HG03558 (cell line): ENCODE measurements at regions not wholly inside any gene's neighbourhood (a gene's known extent, or its start where the extent isn't known, plus 50 kb on each side); places are given as distances from the start of the nearest gene placed in this dataset.

Experiments
- ATAC-seq: cut with Tn5 transposase; IDR thresholded peaks from one replicate; pipeline ENCODE4 v1.9.1; 2021; ENCODE audit warnings: moderate number of reproducible peaks; ENCODE audit not compliant: unreplicated experiment; ENCODE audit errors: extremely low read depth

DNA sequence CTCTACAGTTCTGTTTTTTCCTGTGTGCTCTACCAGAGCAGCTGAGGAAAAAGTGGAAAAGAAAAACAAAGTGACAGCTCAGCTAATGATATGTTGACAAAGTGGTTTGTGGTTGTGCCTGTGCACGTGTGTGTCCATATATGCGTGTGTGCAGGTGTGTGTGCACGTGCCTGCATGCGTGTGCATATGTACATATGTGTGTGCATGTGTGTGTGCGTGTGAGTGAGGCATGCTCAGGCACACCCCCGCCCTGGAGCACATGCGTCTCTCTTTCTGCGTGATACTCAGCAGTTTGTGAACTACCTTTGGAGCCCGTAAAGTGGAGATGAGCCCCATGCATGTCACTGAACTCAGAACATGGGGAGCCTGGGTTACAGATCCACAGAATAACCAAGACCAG, 84.5 kb upstream of the GPR26 start:
- ATAC-seq = no peak

DNA sequence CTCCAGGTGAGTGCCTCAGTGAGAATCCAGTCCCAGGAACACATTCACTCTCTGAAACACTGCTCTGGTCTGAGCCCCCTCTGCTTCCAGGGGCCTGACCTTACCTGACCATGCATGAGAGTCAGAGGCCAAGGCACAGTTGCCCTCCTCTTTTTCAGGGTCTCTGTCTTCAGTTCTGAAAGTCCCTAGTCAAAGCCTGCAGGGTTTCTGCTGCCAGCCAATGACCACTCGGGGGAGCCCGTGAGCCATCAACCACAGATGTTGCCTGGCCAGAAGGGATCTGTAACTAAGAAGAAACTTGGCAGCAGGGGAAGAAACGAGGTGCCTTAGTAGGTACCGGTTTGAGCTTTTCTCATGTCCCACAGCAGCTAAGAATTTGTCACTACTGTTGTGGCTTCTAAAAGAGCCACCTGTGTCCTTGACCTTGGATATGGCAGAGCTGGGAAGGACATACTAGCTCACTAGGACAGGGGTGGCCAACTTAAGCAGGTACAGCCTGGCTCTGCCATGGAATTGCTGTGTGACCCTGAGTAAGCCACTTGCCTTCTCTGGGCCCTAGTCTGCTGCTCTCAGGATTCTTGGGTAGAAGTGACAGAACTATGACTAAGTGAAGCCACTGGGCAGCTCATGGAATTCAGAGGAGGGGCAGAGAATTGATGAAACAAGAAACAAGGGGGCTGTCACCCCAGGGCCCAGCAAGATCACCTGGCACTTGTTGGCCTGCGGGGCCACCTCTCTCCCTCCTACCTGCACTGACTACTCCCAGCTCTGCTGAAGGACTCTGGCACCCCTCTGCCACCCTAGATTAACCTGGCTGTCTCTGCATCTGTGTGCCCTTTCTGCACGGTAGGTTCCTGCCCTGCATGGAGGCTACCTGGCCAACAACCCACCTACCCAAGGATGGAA, 83.8 kb upstream of the GPR26 start:
- no peak for ATAC-seq

DNA sequence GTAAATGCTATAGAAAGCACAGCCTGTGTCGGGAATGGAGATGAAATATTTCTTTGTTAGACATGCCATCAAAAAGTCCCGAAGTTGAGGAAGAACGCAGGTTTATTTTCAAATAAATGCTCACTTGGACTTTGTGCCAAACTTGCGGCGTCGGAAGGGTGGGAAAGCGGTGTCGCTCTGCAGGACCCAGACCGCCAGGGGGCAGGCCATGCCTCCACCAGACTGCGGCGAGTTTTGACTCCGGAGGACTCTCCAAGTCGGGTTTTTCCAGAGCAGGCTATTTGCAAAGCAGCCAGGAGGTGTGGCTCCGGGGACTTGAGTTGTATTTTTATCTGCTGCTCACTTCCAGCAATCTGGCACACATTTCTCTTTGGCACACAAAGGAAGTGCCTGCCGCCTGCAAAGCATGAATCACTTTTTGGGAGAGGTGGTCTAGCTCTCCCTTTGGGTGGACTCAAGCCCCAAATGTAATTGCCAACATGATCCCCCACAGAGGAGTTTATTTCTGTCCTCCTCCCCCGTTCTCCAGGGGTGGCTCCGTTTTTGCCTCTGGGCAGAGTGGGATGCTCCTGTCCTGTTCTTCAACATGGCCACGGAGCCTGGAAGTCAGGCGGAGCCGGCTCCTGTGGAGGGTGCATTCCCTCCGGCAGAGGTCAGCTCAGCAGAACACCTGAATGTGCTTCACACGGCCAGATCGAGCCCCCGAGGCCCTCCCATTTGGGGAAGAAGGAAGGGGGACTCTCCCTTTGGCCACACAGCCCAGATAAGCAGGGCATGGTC, 82.3 kb upstream of the GPR26 start:
- no peak for ATAC-seq

DNA sequence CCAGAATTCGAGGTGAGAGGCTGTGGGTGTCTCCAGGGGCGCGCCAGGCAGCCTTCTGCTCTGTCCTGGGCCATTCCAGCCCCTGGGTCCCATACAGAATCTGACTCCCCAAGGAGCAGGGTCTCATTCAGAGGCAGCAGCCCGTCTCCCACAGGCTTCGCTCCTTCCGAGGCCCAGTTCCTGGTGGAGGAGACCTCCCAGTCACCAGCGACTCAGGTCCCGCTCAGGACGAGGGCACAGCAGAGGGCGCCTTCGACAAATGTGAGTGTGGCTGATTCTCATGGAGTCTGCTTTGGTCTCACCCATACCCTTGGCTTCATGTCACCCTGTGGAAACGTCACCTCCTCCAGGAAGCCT, 81.8 kb upstream of the GPR26 start:
- no peak for ATAC-seq

DNA sequence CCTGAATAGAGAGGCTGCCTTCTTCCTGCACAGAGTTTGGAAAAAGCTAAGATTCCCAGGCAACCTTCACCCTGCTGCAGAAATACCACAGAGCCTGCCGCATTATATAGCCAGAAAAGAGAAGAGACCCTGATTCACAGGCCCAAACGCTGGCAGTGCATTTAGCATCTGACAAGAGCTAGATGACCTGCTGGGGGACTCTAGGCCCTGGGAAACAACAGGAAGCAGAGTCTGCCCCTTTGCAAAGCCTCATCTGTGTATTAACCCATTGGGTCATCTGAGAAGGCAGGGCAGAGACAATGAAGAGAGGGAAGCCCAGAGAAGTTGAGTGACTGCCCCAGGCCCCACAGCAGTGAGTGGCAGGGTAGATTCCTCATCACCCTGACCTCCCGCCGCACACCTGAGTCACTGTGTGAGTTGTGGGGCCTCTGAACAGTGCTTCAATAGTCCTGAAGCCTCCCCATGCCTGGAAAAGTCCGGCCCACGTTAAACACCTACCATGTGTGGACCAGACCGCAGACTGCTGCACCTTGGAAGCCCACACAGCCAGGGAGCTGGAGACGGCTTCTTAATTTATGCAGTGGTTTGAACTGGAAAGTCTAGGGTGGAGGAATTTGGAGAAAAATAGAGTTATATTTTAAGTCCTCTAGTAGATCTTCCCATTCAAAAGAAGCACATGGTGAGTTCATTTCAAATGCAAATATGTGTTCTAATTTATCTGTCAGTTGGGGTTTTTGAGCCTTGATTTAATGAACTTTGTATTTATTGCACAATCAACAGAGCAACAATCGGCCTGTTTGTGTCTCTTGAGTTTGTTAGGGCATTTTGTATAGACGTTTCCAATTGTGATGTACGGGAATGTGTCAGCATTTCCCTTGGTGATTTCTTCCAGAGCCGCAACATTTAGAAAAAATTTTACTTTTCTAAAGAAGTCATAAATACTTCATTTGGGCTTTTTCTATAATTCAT, 80.4 kb upstream of the GPR26 start:
- no peak for ATAC-seq

DNA sequence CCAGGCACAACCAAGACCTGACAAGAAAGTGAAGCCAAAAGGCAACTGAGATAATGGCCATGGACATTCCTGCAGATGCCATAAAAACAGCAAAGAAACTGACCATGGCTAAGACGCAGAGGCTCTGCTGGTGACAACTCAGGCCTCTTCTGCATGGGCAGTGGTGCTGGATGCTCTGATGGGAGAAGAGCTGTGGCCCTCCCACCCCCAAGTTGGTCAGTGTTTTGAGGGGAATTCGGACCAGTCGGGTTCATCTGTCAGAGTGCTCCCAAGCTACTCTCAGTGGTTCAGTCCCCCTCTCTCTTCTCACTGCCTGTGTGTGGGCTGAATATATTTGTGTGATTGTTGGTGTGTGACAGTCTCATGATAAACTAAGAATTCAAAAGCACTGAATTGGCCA, 79.0 kb upstream of the GPR26 start:
- ATAC-seq = no peak

DNA sequence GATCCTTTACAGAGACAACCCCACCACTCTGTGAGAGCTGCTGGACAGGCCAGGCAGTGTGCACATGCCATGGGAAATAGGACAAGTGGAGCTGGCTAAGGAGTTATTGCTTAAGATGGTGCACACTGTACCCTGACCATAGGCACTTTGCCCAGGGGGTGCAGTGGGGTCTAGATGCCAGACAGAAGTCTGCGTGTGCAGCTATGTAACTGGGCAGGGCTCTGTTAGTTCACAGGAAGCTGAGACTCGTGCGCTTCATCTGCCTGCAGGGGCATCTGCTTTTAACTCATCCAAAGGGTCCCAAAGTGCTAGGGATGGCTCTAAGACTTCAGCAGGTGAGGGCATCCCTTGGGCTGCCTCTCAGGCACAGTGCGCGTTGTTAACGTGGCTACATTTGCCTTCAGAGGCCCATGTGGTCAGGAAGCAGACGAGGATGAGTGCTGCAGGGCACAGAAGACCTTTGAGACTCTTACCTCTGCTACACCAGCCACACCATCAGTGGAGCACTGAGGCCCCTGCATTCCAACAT, 77.7 kb upstream of the GPR26 start:
- ATAC-seq = no peak

DNA sequence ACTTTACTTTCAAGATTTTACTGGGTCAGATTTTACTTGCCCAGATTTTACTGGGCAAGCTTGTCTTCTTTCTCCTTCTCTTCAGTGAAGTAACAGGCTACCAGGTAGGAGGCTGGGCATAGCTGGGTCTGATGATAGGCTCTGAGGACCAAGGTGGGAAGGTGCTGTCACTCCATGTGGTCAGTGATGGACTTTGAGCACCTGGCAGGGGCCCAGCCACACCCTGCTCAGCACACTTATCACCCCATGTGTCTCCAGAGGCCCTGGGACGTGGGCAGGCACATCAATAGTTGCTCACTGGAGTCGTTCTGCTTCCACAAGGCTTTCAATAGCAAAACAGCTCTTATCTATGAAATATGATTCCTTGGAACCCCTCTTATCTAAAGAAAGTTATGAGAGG, 70.5 kb upstream of the GPR26 start:
- ATAC-seq = no peak

DNA sequence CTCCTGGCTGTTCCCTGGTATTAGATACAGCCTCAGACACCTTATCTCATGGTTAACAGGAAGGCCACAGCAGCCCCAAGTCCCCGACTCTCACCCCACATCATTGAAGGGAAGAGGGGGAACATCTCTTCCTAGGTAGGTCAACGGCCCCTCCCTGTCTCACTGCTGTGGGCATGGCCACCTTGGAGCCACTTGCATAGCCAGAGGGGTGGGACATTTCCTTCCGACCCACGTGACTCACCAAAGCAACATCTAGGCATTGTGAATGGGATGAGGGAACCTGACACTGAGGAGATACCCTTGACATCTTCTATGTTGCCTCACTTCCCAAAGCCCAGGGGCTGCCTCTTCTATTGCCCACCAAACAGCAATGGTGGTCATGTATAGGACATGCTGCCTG, 68.5 kb upstream of the GPR26 start:
- ATAC-seq = no peak

DNA sequence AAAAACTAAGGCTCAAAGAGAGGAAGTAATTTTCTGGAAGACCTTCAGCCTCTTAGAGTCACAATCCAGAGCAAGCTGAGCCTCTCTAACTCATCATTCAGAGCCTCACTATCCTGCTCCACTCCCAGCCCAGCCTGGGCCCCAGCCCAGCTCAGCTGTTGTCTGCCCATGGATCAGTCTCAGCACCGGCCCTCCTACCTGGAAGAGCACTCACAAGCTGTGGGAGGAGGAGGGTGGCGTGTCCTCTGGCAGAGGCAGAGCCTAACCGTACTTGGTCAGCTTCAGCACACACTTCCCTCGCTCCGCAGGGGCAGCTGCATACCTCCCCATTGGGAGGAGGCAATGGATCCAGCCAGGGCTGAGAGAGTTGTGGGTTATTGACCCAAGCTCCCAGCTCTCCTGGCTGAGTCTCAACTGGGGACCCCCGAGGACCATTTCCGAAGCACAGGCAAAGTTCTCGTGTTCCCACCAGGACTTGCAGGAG, 66.7 kb upstream of the GPR26 start:
- ATAC-seq = no peak

DNA sequence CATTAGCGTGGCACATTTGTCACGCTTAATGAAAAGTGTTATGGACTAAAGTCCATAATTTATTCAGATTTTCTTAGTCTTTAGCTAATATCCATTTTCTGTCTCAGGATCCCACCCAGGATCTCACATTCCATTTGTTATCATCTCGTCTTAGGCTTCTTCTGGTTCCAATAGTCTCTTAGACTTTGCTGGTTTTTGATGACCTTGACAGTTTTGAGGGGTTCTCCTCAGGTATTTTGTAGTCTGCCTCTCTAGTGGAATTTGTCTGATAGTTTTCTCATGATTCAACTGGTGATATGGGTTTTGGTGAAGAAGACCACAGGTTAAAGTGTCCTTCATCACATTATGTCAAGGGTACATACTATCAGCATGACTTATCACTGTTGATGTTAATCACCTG, 66.0 kb upstream of the GPR26 start:
- no peak for ATAC-seq

DNA sequence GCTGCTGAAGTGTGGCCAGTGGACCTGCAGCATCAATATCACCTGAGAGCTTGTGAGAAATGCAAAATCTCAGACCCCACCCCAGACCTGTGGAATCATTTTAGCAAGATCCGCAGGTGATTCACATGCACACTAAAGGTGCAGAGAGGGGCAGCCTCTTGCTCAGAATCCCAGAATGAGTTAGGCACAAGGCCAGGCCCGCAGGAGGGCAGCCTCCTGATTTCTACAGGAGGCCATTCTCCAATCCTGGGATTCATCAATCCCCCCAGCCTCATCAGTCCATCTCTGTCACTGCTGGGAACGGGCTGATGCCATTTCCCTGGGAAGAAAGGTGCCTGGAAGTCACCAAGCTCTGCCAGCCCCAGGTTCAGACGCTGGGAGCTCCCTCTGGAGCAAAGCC, 63.0 kb upstream of the GPR26 start:
- ATAC-seq = no peak

DNA sequence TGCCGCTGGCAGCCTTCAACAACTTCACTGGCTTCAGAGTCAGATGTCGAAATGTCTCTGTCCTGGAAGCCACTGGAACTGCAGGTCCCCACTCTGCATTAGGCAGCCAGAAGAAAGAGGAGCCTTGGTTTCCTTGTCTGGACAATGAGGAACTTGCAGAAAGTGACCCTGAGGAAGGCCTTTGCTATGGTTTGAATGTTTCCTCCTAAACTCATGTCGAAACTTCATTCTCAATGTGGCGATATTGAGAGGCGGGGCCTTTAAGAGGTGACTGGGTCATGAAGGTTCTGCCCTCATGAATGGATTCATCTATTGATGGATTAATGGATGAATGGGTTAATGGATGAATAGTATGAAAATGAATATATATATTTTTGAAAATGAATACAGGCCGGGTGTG, 61.6 kb upstream of the GPR26 start:
- ATAC-seq = no peak

DNA sequence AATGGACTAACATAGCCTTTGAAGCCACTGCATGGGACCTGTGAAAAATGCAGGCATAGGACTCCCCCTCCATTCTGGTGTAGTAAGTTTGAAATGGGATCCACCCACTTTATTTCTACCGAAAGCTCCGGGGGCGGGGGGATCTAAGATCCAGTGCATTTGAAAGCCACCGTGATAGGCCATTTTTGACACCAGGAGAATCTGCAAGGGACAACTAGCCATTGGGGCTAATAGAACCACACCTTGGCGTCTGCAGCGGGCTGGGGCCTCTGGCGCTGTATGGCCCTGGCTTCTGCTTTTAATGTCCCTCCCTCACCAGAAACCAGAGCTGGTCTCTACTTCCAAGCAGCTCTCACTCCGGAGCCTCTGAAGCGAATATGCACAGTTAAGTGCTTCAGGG, 60.1 kb upstream of the GPR26 start:
- no peak for ATAC-seq

DNA sequence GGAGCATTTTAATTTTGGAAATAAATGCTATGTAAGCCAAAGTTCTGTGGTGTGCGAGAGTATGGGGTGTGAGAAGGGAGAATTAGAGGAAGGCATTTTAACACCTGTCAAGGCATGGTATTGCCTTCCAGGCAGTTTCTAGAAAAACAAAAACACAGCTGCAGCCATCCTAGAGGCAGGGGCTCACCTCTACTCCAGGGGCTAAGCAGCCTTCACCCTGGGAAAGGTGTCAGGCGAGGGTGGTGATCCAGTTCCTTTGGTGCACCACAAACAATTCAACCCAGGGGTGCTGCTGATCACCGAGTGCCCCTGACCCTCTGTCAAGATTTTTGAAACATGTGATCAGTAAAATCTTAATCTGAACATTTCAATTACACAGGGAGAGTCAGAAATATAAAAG, 59.2 kb upstream of the GPR26 start:
- no peak for ATAC-seq

DNA sequence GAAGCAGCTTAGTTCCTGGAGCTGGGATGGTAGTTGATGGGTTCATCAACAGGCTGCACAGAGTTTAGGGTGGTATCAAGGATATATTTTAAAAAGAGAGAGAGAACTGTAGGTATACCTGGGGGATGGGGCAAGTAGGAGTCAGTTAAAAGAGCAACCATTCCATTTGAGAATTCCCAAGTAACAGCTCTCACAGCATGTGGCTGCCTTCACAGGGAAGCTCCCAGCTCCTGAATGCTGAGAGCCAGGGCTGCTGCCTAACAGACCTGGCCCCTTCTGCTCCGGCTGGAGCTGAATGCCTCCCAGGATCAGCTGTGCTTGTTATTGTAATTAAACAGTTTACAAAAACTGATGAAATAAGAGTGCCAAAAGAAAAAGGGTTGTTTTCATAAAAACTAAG, 58.8 kb upstream of the GPR26 start:
- ATAC-seq = no peak

DNA sequence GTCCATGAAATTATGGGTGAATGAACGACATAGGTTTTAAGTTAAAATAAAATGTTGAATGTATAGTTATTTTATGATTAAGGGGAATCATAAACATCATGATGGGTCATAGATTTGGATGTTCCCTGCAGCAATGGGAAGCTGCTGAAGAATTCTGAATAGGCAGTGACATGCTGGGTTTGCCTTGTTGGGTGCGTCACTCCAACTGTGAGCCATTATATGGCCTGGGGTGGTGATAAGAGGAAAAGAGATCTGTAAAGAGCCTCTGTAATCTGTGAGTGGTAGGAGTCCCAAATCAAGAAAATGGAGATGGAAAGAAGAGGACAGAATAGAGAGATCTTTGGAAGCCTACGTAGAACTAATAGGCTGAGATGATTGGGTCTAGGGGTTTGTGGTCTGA, 58.1 kb upstream of the GPR26 start:
- no peak for ATAC-seq

DNA sequence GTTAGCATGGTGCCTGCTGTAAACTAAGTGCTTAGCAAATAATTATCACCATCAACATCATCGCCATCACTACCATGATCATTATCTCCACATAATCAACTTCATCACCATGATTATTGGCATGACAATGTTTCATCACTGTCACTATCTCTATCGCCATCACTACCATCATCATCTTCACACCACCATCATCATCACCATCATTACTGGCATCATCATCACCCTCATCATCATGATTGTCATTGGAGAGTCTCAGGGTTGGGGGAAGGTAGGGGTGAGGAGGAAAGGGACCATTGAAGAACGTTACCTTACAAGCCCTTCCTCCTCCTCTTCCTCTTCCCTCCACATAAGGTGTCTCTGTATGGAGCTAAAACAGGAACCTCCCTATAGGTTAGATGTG, 54.9 kb upstream of the GPR26 start:
- no peak for ATAC-seq

DNA sequence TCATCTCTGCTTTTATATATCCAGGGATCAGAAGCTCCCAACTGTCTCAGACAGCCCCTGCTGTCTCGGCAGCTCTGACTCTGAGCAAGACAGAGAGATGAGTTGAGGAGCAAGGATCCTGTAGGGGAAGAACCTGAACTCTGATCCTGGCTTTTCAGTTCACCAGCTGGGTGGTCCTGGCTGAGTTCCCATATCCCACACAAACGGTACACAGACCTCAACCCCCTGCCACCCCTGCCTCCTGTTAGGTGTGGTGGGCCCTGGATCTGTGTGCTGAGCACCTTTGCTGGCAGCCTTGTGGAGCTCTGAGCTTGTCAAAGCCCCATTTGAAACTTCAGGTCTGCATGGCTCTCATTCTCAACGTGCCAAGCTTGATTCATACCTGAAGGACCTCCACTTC, 54.3 kb upstream of the GPR26 start:
- no peak for ATAC-seq

DNA sequence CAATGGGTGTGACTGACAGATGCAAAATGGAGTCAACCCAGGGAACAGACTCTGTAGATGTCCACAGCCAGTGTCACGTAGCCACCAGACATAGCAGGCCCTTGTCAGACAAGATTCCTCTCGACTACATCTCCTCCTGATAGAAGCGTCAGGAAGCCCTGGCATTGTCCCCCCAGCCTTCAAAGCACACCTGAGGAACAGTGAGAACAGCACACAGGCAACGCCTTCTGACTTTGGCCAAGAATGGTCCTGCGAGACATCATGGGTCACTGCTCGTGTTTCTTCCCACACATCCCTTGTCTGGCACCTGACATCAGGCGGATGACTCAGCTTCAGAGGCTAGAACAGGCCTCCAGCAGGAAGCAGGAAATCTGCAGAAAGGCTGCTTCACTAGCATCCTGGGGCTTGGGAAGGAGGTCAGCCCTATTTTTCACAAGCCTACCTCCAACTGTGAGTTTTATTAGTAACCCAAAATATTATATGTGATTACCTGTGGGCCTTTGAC, 52.8 kb upstream of the GPR26 start:
- no peak for ATAC-seq
